ENCODE measurements at regions not wholly inside any gene's neighbourhood (a gene's known extent, or its start where the extent isn't known, plus 50 kb on each side); places are given as distances from the start of the nearest gene placed in this dataset.

DNA sequence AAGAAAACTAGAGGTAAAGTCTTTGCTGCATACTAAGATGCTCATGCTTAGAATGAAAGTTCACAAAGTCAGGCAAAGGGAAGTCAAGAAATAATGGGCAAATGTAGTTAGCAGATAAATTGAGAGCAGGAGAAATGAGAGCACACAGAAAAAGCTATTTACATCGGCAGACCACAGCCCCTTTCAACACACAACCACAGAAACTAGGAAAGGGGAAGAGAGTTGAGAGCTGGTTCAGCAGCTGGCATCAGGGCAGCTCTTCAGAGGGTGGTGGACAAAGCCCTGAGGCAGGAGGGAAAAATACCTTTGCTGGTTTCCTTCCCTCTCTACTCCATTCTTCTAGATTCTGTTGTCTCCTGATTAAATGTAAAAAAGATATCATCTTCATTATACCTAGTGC is 95.4 kb upstream of the ANO4 start:
- TF ChIP-seq POLR2A (IDR thresholded peaks at IDR 0.05) (no peak), POLR2AphosphoS5 (IDR thresholded peaks at IDR 0.05) (no peak)
- TF ChIP-seq, protein P1, sequence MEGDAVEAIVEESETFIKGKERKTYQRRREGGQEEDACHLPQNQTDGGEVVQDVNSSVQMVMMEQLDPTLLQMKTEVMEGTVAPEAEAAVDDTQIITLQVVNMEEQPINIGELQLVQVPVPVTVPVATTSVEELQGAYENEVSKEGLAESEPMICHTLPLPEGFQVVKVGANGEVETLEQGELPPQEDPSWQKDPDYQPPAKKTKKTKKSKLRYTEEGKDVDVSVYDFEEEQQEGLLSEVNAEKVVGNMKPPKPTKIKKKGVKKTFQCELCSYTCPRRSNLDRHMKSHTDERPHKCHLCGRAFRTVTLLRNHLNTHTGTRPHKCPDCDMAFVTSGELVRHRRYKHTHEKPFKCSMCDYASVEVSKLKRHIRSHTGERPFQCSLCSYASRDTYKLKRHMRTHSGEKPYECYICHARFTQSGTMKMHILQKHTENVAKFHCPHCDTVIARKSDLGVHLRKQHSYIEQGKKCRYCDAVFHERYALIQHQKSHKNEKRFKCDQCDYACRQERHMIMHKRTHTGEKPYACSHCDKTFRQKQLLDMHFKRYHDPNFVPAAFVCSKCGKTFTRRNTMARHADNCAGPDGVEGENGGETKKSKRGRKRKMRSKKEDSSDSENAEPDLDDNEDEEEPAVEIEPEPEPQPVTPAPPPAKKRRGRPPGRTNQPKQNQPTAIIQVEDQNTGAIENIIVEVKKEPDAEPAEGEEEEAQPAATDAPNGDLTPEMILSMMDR (IDR thresholded peaks at IDR 0.05): no peak

All from prostate gland (tissue), 2 donors.